Uterus (tissue), 3 donors: ENCODE measurements at regions not wholly inside any gene's neighbourhood (a gene's known extent, or its start where the extent isn't known, plus 50 kb on each side); places are given as distances from the start of the nearest gene placed in this dataset.

Source experiments
- DNase-seq, 2 donors: peaks; one replicate each; pipeline ENCODE4 v3.0.0-alpha.2; 2019 to 2020
- H3K27ac ChIP-seq, 2 donors: fragments of 200-600 bp; sonication (generic); 1 replicate in 1 of 2; 2 replicates in 1 of 2; pipeline ENCODE4 v1.5.1; 2016 to 2018
- H3K27me3 ChIP-seq, 2 donors: fragments of 200-600 bp; sonication (generic); one replicate each; pipeline ENCODE4 v1.5.1; 2018 to 2019; ENCODE audit warnings: control low read depth in 1 of 2
- H3K36me3 ChIP-seq, 2 donors: fragments of 200-600 bp; sonication (generic); one replicate each; pipeline ENCODE4 v1.5.1; 2019; ENCODE audit warnings: control low read depth in 1 of 2
- H3K4me1 ChIP-seq, 2 donors: fragments of 200-600 bp; sonication (generic); one replicate each; pipeline ENCODE4 v1.5.1; 2018 to 2019; ENCODE audit warnings: control low read depth in 1 of 2
- H3K4me3 ChIP-seq, 2 donors: fragments of 200-600 bp; sonication (generic); 1 replicate in 1 of 2; 2 replicates in 1 of 2; pipeline ENCODE4 v1.5.1; 2018 to 2019; ENCODE audit warnings: mild to moderate bottlenecking in 1 of 2
- H3K9me3 ChIP-seq, 2 donors: fragments of 200-600 bp; sonication (generic); one replicate each; pipeline ENCODE4 v1.5.1; 2019; ENCODE audit warnings: control low read depth in 1 of 2
- CTCF ChIP-seq, 4 experiments: fragments of 200-600 bp in 2 of 4; fragments of 450-650 bp in 2 of 4; sonication (generic) in 2 of 4; IDR thresholded peaks; one replicate each; pipeline ENCODE4 v1.5.1; 2016 to 2019; ENCODE audit warnings: antibody characterized with exemption in 4 of 4, mild to moderate bottlenecking in 2 of 4, moderate library complexity in 1 of 4
- POLR2A ChIP-seq, 2 donors: fragments of 450-650 bp; IDR thresholded peaks; one replicate each; pipeline ENCODE4 v1.6.1; 2016; ENCODE audit warnings: antibody characterized with exemption in 2 of 2, mild to moderate bottlenecking in 1 of 2, moderate library complexity in 1 of 2
- intact Hi-C: fragments of 100-400 bp; cut with DNase I; formaldehyde crosslinking; loops from one replicate; pipeline ENCODE4 v1.15.1; 2023; ENCODE audit warnings: low total_unique reads
- donor health status: DM: yes; HTN: yes; CAD: no.

DNA sequence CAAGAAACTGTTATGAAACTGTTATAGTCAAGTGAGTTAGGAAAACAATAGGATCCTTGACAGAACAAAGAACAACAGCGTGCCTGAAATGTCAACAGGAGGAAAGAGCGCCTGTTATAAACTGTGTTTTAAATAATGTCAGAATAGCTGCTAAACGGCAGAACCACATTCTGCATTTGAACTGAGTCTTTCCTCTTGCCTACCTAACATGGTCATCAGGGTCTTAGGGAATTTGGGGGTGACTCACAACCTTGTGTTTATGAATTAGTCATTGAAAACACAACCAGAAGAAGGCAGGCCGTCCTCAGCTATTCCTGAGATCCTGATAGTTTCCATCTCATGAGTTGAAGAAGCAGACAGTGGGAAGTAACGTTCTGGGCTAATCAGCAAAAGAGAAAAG is 222.0 kb upstream of the FN1 start:
- TF ChIP-seq CTCF (IDR thresholded peaks at IDR 0.05): peak in 1 of 4 experiments; percentile 3
- TF ChIP-seq POLR2A (IDR thresholded peaks at IDR 0.05): no peak

GRCh38 chr2:215654148-215654819 is 218.4 kb upstream of the FN1 start:
- no peaks in the 10 kb centered on the region for H3K9me3 ChIP-seq
- H3K4me1 ChIP-seq: peaks cover 0 to 4% of the 10 kb centered on the region in 2 donors
- H3K27ac ChIP-seq: peak overlapping the region; percentile 17 to 48
- H3K36me3 ChIP-seq: no peaks in the 10 kb centered on the region
- intact Hi-C loops: no loop called here
- TF ChIP-seq POLR2A (IDR thresholded peaks at IDR 0.05): no peak
- TF ChIP-seq CTCF (IDR thresholded peaks at IDR 0.05): no peak
- DNase-seq: peak in 1 of 2 donors; percentile 43
- no peaks in the 10 kb centered on the region for H3K27me3 ChIP-seq
- no peak overlapping the region for H3K4me3 ChIP-seq

More for the DNA sequence above, 222.0 kb upstream of the FN1 start:
- DNase-seq: peak in 1 of 2 donors; percentile 58
- peak overlapping the region; percentile 49 to 60 for H3K27ac ChIP-seq
- H3K9me3 ChIP-seq: no peaks in the 10 kb centered on the region
- no peaks in the 10 kb centered on the region for H3K36me3 ChIP-seq
- no peak overlapping the region for H3K4me3 ChIP-seq
- peaks cover 0 to 4% of the 10 kb centered on the region in 2 donors for H3K4me1 ChIP-seq
- no peaks in the 10 kb centered on the region for H3K27me3 ChIP-seq
- intact Hi-C loops: no loop called here

GRCh38 chr2:215653344-215654030 is 217.6 kb upstream of the FN1 start:
- TF ChIP-seq POLR2A (IDR thresholded peaks at IDR 0.05) (no peak), CTCF (IDR thresholded peaks at IDR 0.05) (no peak)
- H3K27me3 ChIP-seq: no peaks in the 10 kb centered on the region
- H3K36me3 ChIP-seq: no peaks in the 10 kb centered on the region
- H3K27ac ChIP-seq: no peak overlapping the region
- intact Hi-C loops: no loop called here
- H3K4me3 ChIP-seq: no peak overlapping the region
- no peak for DNase-seq
- peaks cover 0 to 4% of the 10 kb centered on the region in 2 donors for H3K4me1 ChIP-seq
- H3K9me3 ChIP-seq: no peaks in the 10 kb centered on the region

DNA sequence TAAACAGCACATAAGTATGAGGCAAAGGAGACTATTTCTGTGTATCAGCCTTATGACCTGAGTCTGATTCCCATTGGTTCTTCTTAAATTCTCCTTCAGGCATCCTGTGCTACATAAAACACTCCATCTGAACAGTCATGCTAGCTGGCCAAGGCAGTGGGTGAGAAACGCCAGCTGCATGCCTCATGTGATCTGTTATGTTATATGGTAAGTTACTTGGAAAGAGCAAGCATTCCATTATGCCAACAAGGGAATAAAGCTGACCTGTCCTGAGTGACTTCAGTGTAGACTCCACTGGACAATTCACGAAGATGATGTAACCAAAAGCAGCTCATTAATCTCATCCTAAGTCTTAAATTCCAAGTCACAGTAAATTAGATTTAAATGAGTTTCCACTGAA is 216.5 kb upstream of the FN1 start:
- intact Hi-C loops: no loop called here
- H3K4me3 ChIP-seq: no peak overlapping the region
- TF ChIP-seq POLR2A (IDR thresholded peaks at IDR 0.05) (no peak), CTCF (IDR thresholded peaks at IDR 0.05) (no peak)
- no peaks in the 10 kb centered on the region for H3K36me3 ChIP-seq
- no peaks in the 10 kb centered on the region for H3K27me3 ChIP-seq
- H3K27ac ChIP-seq: peak overlapping the region in 1 of 2 donors; percentile 13
- H3K4me1 ChIP-seq: peaks cover 0 to 4% of the 10 kb centered on the region in 2 donors
- DNase-seq: no peak
- no peaks in the 10 kb centered on the region for H3K9me3 ChIP-seq

DNA sequence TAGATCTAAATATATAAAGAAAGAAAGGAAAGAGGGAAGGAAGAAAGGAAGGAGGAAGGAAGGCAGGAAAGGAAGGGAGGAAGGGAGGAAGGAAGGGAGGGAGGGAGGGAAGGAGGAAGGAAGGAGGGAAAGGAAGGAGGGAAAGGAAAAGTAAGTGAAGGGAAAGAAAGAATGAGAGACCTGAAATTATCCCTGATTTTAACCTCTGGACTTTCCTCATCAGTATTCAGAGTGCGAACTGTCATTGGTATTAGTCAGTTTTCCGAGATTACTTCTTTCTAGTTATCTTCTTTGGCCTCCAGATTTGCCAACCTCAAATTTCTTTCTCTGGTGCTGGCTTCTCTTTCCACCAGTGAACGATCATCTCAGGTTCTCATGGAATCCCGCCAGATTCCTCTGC is 215.5 kb upstream of the FN1 start:
- no peaks in the 10 kb centered on the region for H3K27me3 ChIP-seq
- no peak for DNase-seq
- no peaks in the 10 kb centered on the region for H3K9me3 ChIP-seq
- TF ChIP-seq CTCF (IDR thresholded peaks at IDR 0.05): no peak
- TF ChIP-seq POLR2A (IDR thresholded peaks at IDR 0.05): no peak
- H3K36me3 ChIP-seq: no peaks in the 10 kb centered on the region
- H3K4me1 ChIP-seq: peaks cover 0 to 4% of the 10 kb centered on the region in 2 donors
- intact Hi-C loops: no loop called here
- H3K4me3 ChIP-seq: no peak overlapping the region
- no peak overlapping the region for H3K27ac ChIP-seq
